Activated CD4-positive, alpha-beta T cell treated with anti-CD3 and anti-CD28 coated beads, Interleukin-10, Interleukin-2, amounts not matched to agents 100 ng/mL and 50 ng/mL, durations not matched to agents 16 hours and 8 hours (primary cell): ENCODE measurements at regions not wholly inside any gene's neighbourhood (a gene's known extent, or its start where the extent isn't known, plus 50 kb on each side); places are given as distances from the start of the nearest gene placed in this dataset.
A peak's percentile ranks its signal among the peaks of the same experiment; 100 is the strongest.

Experiments used
- DNase-seq: peaks from one replicate; pipeline ENCODE4 v3.0.0-alpha.2; 2020

DNA sequence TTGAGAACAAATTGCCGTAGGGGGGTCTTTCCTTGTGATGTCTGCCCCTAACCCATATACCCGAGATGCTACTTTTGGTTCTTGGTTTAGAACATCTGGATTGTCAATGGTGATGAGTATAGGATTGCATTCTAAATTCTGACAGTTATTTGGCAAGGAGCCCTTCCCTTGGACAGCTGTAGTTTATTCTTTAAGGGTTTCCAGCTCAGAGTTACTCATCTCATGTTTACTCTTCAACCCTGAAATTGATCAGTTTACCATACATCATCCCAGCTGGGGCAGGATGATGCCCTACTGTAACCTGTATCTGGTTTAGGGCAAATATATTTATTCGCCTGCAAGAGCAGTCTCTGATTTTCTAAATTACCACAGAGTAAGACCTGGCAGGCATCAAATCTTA is 85.7 kb upstream of the XCR1 start:
- no peak for DNase-seq

DNA sequence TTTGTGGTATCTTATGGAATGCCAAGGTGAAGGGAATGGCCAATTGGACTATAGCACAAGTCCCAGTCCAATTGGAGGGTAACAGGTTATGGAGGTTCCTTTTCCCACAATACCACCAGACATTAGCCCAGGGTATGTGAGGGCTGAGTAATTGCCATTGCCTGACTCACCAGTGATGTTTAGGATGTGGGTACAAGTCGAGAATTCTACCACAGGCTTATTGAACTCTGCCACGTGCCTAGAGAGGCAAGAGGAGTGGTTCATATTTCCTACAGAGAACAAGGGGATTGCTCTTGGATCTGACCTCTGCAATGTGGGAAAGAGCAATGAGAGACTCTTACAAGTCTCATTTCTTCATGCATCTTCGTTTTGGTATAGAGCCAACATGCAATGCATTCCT is 85.0 kb upstream of the XCR1 start:
- DNase-seq, result peak; percentile 39

DNA sequence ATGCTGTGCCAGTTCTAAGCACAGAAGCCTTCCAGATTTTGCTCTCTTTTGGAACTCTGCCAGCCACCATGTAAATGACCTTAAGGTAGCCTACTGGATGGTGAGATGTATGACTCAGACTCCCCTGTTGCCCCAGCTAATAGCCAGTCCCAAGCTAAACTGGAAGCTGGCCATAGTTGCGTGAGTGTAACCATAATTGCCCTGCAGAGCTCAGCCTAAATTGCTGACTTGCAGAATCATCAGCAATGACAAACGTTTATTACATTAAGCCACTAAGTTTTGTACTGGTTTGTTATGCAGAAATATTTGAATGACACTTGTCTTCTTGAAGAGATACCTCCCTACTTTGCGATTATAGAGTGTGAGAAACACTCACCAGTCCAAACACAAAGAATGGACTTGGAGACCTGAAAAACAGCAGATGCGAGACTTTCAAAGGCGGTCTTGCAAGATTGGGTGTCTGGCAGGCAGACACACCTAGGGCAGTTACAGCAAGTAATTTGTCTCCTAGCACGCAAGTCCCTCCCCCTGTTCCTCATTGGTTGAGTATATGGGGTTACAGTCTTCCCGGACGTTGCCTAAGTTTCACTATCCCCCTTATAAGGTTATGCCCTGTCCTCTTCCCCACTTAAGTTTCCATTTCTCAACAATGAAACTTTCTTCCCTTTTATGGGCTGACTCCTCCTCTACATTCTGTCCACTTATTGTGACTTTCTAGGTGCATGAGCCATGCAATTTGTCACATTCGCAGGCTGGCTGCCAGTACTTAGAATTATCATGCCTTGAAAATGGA is 83.6 kb upstream of the XCR1 start:
- DNase-seq, result peak; percentile 27

DNA sequence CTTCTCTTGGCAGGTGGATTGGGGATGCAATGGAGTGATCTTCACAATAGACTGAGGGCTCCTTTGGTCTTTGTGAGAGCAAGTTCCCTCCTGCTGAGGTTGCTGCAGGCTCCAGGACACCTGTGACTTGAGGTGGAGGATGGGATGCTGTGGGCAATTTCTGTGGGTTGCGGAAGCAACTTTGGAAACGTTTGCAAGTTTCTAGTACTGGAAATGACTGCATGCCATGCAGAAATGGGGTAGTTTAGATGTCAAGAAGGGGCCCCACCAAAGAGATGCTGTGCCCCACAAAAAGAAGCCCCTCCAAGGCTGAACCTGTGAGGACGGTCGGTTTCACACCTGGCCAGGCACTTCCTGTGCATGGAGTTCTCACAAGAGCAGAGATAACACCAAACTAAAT is 80.4 kb upstream of the XCR1 start:
- DNase-seq, result peak; percentile 19

DNA sequence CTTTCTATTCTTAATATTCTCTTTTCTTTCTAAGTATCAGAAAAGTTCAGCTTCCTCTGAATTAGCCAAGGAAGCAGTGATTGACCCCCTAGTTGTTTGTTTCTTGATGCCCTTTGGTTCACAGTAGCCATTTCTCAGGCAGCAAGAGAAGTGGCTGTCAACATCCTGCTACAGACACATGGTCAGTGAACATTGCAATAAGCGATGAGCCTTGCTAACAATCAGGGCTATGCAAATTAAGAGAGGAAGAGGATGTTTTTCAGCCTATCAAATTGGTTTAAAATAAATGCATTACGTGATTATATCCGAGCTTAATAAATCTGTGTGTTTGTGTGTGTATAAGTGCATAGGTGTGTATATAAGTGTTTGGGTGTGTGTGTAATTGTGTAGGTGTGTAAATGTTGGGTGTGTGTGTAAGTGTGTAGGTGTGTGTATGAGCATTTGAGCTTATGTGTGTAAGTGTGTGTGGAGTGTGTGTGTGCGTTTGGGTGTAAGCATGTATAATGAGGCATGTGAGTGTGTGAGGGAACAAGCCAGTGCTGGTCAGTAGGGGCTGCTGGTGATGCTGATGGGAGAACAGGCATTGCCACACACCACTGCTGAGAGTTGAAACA is 78.1 kb upstream of the XCR1 start:
- no peak for DNase-seq

DNA sequence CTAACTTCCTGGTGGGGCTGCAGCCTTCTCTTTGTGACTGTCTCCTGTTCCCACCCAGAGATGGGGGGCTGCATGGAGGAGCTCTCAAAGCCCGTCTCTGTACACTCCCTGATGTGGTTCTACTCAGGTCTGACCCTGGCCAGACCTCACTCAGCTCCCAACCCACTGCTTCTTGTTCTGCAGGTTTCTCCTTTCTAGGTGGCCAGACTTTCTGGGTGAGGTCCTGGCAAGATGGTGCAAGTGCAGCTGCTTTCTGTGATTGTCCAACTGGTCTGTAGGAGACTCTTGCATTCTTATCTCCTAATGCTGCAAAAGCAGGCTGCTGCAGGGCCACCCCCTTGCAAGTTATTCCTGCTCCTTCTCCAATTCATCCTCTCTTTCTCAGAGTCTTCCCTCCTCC is 77.4 kb upstream of the XCR1 start:
- DNase-seq, result no peak

DNA sequence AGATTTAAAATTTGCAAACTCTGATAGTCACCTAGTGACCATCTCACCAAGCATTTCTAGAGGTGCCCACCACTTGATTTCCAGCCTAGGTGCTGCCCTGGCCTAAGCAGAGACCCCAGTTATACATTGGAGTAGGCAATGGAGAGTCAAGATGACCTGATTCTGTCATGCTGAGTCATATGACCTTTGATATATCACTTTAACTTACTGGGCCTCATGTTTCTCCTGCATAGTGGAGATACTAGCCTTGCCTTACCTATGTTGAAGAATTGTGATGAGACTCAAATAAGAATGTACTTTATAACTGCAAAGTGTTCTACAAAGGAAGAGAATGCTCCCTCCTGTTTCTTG is 75.5 kb upstream of the XCR1 start:
- no peak for DNase-seq

DNA sequence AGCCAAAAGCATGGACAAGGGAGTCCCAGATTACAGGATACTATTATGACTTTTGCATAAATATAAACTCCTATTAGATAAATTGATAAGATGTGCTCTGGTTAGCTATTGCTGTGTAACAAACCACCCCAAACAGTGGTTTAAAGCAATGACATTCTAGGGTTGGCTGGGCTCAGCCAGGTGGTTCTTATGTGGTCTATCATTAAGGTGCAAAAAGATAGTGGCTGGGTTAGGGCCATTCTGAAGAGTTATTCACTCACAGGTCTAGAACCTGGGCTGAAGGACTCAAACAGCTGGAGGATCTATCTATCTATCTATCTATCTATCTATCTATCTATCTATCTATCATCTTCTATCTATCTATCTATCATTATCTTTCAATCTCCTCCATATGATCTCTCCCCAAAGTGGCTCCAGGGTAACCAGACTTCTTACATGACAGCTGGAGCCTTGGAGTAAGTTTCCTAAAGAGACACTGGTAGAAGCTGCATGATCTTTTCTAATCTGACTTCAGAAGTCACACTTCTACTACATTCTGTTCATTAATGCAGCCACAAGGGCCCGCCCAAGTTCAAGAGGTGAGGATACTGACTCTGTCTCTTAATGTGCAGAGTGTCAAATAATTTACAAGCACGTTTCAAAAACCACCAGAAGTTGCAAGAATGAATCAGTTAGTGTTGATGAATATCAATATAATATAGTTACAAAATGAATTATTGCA is 74.9 kb upstream of the XCR1 start:
- no peak for DNase-seq

DNA sequence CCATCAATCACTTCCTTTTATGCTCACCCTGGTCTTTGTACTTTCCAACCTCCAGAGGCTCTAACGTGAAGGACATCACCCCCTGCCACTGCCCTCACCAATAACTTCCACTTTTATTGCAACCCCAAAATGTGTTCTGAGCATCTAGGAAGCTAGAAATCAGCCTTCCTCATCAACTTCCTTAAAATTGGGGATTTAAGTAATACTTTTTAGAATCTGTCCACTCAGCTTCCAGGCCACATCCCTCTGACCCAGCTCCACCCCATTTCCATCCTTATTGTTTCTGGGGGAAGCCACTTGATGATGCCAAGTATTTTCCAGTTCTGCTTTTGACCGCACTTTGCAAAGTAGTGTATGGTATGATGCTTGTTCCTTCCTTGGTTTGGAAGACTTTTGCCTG is 73.5 kb upstream of the XCR1 start:
- DNase-seq, result no peak

DNA sequence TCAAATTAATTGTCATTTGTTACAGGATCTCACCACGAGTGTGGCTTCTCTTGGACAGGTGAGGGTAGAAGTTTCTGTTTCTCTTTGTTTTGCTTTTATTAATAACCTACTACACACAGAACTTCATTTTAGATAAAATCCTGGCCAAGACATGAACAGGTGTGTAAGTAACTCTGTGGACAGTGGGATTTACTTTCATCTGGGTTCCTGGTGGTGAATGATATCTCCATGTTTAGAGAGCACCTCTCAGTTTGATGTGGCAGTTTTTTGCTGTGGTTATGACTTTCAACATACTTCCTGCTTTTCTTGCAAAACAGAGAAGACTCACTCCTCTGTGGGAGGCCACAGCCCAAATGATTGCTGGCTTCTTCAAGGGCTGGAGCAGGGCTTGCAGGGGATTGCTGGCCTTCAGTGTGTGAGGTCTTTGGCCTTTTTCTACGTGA is 71.1 kb upstream of the XCR1 start:
- peak; percentile 94 for DNase-seq

DNA sequence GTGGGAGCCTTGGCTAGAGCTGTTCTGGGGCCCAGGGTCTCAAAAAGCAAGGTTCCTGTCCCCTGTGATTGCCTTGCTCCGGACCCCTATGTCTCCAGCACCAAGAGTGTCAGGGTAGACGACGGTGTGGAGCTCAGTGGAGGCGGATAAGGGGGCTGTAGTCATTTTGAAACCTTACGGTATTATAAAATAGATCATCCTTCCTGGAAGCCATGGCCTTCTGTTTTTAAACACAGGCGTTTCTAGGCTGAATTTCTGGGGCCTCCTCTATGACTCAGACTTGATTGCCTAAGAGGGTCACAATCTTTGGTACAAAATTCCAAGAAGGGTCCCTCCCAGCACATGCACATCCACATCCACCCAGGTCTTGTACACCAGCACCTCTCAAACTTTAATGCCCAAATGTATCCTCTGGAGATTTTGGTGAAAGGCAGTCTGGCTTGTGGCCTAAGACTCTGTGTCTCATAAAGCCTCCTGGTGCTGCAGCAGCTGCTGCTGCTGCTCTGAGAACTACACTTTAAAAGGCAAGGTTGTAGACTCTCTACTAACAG is 70.5 kb upstream of the XCR1 start:
- peak; percentile 92 for DNase-seq

DNA sequence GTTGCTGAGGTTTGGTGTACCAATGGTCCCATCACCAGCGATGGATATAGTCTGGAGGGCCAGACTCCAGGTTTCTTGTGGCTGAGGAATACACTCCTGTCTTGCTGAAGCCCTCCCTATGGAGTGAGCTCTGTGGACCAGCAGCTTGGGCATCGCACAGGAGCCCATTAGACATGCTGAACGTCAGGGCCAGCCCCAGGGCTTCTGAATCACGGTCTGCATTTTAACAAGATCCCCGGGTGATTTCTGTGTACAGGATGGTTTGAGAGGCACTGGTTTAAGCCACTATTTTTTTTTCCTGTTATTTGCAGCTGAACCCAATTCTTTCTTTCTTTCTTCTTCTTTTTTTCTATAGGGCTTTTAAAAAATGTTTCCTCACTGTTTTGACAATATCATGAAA is 69.5 kb upstream of the XCR1 start:
- DNase-seq, result no peak

DNA sequence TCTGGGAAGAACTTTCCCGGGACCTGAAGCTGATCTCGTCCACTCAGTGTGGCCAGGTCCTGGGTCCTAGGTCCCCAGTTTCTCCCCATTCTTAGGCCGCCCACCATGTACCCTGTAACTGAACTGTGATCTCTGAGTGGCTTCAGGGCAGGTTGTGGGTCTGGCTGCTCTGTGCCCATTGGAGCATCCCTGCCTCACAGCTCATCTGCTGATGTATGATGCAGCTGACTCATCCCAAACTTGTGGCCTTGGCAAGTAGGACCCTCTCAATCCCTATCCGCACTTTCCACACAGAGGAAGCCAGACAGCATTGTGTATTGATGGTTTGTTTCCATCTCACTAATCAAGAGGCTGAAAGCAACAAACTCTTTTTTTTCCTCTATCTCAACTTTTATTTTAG is 69.1 kb upstream of the XCR1 start:
- no peak for DNase-seq

DNA sequence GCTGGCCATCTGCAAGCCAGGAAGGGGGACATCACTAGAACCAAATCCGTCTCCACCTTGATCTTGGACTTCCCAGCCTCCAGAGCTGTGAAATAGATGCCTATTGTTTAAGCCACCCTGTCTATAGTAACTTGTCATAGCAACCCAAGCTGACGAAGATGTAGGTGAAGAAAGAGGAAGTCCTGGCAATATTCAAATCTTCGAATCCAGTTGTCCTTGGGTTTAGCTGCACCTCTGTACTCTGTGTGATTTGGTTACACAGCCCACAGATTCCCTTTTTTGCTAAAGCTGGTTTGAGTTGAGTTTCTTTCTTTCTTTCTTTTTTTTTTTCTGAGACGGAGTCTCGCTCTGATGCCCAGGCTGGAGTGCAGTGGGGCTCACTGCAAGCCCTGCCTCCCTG is 68.0 kb upstream of the XCR1 start:
- DNase-seq, result no peak

DNA sequence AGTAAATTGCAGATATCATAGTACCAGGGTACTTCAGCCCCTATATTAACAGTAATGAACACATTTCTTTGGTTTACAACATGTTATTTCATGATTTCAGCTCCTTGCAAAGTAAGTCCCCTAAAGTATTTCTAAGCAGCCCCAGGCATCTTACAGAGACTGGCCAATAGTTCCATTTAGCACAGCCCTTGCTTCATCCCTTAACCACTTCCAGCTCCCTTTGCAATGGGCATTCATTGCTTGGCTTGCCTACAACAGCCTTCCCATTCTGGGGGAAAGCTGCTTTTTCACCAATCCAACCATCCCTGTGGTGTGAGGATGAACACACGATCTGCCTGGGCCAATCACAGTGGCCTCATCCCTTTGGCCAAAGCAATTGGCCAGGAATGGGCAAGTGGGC is 67.2 kb upstream of the XCR1 start:
- no peak for DNase-seq

DNA sequence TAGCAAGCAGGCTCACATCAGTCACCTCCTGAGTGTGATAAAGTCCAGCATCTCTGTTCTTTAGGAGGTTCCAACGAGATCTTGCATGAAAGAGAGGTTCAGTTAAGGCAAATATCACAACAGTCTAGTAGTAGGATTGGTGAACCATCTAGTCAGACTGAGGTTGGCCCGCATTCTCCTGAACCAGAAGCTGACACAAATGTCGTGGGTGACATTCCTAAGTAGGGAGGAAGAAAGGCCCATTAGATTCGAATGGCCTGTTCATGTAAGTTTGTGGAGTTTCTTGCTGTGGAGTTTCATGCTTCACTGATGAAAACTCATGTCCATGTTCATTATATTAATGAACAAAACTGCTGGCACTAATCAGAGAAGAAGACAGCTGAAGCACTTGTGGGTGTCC is 66.7 kb upstream of the XCR1 start:
- no peak for DNase-seq

DNA sequence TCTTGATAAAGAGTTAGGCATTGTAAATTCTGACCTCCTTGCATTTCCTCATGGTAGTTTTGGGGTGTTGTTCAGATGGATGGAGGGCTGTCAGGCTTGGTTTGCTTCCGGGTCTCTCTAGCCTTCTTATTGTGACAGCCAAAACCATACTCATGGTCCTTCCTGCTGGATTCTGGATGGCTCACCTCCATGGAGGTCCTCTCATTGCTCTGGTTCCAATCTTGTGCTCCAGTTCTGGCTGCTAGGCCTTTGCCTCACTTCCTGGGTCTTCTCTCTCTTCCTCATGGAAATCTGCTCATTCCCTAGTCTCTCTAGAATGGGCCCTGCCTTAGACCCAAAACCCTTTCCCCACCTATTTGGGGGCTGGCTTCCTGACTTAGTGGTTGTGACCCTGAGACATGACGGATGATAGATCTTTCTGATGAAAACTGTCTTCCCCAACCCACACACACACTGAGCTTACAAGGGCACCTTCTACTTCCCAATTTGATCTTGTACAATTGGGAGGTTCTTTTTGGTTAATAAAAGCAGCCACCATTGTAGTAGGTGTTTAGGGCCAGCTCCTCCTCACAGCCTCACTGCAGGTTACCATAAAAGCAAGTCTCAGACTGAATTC is 66.2 kb upstream of the XCR1 start:
- DNase-seq, result no peak

DNA sequence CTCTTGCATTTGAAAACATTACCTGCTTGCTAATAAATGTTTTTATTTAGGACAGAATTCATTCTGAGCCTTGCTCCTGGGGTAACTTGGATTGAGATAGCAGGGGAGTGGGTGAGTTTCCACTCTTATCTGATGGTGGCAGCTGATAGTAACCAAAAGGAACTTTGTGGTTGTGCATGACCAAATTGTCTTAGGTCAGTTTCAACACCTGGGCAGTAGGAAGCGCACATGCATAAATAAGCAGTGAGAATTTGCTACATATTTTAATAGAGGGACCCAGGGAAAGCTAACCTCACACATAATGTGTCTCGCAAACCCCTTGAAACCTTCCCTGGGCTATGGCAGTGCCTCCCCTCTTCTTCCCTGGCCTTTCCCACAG is 65.4 kb upstream of the XCR1 start:
- no peak for DNase-seq

DNA sequence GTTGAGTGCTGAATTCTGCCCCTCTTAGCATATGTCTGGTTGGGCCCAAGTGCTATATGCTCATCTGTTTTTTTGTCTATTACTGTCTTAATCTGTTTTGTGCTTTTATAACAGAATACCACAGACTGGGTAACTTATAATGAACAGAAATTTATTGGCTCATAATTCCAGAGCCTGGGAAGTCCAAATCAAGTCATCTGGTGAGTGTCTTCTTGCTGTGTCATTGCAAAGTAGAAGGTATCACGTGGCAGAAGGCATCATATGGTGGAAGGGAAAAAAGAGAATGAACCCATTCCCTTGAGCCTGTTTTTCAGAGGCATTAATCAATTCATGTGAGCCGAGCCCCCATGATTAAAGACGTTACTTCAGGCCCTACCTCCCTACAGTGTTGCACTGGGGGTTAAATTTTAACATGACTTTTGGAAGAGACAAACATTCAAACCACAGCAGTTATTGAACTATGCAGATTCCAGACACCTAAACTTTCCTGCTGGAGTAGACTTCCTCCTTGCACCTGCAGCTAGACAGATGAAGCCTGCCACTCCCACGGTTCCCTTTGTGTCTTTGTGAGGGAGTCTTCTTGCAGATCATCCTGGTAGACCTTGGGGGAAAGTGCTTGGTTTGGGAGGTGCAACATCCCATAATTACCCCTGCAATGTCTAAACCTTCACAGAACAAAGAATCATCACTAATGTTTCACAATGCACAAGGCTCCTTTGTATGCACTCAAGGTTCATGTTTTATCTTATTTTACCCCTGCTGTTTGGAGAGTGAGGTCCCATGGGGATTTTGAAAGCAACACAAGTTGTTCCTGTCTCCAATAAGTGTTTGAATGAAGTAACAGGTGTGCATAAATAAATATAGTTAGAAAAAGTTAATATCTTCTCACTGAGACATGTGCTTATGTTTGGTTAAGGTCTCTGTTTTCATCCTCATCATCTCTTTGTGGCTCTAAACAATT is 64.7 kb upstream of the XCR1 start:
- DNase-seq, result no peak

DNA sequence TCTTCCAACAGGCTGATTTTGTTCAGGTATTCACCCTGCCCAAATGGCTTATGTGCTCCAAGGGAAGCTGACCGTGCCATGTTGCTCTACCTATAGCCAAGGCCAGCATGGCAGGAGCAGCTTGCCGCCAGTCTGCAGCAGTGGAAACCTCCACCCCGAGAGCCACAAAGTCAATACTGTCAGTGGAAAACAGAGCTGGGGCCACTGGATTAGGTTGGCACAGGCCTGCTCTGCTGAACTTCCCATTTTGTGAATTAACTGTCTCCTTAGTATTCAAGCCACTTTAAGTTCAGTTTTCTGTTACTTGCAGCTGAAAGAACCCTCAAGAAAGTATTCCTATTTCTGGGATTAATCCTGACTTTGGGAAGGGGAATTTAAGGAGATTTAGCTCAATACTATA is 63.8 kb upstream of the XCR1 start:
- no peak for DNase-seq

DNA sequence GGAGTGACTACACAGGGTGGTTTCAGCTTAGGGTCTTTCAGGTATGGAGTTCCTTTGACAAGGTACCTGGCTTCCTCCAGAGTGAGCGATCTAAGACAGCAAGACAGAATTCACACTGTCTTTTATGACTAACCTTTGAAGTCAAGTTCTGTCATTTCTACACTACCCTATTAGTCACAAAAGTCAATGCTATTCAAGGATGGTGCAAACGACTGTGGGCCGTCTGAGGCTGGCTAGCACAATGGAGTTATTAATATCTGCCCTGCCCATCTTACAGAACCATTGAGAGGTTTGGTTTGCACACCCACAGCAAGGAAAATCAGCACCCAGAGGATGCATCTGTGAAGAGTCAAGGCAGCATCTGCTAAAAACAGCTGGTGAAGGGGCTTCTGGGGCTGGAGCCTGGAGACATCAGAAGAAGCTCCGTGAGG is 62.9 kb upstream of the XCR1 start:
- DNase-seq, result peak; percentile 85
